ENCODE measurements at regions not wholly inside any gene's neighbourhood (a gene's known extent, or its start where the extent isn't known, plus 50 kb on each side); places are given as distances from the start of the nearest gene placed in this dataset.

DNA sequence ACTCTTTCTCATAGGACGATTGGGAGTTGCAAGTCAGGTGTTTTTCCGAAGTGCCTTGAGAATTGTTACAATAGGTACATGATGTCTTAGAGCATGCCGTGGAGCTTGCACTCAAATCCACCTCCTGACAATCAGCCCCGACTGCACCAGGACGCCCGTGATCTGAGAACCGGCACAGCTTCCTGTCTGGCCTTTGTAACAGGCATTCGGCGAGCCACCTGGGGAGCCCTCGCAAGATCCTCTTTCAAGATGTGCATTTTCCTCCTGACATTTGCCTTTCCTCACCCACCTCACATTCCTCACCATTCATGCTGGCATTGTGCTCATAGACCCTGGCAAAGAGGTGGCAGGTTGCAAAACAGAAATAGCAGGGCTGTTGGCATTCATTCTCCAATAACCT, 427.3 kb downstream of the GALR1 start:
- DNase-seq (ENCODE audit: extremely low read depth, low read depth): no peak
- TF ChIP-seq, protein P1, sequence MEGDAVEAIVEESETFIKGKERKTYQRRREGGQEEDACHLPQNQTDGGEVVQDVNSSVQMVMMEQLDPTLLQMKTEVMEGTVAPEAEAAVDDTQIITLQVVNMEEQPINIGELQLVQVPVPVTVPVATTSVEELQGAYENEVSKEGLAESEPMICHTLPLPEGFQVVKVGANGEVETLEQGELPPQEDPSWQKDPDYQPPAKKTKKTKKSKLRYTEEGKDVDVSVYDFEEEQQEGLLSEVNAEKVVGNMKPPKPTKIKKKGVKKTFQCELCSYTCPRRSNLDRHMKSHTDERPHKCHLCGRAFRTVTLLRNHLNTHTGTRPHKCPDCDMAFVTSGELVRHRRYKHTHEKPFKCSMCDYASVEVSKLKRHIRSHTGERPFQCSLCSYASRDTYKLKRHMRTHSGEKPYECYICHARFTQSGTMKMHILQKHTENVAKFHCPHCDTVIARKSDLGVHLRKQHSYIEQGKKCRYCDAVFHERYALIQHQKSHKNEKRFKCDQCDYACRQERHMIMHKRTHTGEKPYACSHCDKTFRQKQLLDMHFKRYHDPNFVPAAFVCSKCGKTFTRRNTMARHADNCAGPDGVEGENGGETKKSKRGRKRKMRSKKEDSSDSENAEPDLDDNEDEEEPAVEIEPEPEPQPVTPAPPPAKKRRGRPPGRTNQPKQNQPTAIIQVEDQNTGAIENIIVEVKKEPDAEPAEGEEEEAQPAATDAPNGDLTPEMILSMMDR (IDR thresholded peaks at IDR 0.05; ENCODE audit: low read depth, low read length): no peak

DNA sequence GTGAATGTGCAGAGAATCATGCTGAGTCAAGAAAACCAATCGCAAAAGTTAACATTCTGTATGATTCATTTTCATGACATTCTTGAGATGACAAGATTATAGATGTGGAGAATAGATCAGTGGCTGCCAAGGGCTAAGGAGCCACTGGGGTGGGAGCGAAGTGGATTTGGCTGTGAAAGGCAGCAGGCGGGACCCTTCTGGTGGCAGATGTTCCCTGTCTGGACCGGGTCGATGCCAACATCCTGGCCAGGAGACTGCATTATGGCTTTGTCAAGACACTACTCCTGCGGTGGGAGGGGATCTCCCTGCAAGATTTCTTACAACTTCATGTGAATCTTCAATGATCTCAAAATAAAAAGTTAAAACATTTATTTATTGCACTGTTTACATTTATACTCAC, 427.9 kb downstream of the GALR1 start:
- DNase-seq (ENCODE audit: extremely low read depth, low read depth): no peak

DNA sequence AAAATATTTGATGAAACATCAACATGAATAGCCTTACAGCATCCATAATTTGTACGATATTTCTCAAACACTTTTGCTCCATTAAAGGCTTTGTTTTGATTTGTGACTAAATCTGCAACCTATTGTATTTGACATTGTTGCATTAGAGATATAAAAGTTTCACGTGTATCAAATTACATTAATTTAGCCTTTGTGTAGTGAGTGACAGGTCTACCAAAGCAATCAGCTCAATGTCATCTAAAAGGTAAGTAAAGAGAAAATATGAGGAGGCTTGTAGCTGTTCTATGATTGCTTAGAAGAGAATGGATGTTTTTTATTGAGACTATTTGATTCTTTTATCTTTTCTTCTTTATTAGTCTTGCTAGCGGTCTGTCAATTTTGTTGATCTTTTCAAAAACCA, 430.2 kb downstream of the GALR1 start:
- TF ChIP-seq, protein P1 (IDR thresholded peaks at IDR 0.05; ENCODE audit: low read depth, low read length): no peak
- DNase-seq (ENCODE audit: extremely low read depth, low read depth): no peak

More for the DNA sequence above, 427.9 kb downstream of the GALR1 start:
- TF ChIP-seq, protein P1 (IDR thresholded peaks at IDR 0.05; ENCODE audit: low read depth, low read length): no peak

DNA sequence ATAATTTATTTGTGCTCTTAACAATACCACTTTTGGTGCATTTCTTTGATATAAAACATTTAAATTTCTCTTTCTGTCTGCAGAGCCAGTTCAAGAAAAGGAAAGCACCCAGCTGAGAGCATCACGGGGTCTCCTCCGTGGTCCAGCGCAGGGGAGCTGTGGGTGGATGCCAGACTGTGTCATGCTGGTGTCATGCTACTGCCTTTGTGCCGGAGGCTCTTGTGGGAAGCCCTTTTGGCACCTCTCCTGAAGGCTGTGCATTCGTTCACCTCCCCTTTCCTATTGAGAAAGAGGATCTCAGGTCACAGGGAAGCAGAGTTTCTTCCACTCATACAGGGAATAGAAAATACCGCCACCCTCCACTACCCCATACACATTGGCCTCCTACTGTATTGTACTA, 450.4 kb downstream of the GALR1 start:
- TF ChIP-seq, protein P1 (IDR thresholded peaks at IDR 0.05; ENCODE audit: low read depth, low read length): no peak
- no peak for DNase-seq (ENCODE audit: extremely low read depth, low read depth)

DNA sequence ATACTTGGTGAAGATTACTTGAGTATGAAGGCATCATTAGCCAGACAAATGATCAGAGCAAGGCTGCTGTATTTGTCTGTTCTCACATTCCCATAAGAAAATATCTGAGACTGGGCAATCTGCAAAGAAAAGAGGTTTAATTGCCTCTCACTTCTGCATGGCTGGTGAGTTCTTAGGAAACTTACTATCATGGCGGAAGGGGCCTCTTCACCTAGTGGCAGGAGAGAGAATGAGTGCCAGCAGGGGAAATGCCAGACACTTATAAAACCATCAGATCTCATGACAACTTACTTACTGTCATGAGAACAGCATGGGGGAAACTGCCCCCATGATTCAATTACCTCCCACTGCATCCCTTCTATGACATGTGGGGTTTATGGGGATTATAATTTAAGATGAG, 452.3 kb downstream of the GALR1 start:
- TF ChIP-seq, protein P1 (IDR thresholded peaks at IDR 0.05; ENCODE audit: low read depth, low read length): no peak
- no peak for DNase-seq (ENCODE audit: extremely low read depth, low read depth)

DNA sequence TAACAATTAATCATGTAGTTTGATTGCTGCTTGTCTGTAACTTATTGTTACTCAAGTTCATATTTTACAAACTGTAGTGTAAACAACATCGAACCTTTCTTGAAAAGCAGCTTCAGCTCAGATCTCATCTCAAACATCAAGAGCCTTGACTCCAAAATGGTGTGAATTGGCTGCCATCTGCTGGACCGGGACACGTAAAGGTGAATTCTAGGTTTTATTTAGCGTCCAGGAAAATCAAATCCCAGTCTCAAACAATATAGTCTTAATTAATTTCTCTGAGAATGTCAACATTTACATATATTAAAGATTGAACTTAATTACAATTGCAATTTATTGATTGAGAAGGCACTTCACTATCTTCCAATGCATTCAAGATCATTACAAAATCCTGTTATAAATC, 453.0 kb downstream of the GALR1 start:
- DNase-seq (ENCODE audit: extremely low read depth, low read depth): no peak
- TF ChIP-seq, protein P1 (IDR thresholded peaks at IDR 0.05; ENCODE audit: low read depth, low read length): no peak

DNA sequence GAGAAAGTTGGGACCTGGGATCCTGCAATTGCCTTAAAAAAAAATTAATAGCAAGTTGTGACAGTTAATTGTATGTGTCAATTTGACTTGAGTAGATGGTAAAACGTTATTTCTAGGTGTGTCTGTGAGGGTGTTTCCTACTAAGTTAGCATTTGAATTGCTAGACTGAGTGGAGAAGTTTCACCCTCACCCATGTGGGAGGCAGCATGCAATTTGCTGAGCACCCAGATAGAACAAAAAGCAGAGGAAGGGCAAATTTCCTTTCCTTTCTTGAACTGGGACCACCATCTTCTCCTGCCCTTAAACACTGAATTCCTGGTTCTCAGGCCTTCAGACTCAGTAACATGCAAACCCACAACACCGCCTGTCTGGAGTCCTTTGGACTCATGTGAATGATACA, 455.7 kb downstream of the GALR1 start:
- DNase-seq (ENCODE audit: extremely low read depth, low read depth): no peak
- TF ChIP-seq, protein P1 (IDR thresholded peaks at IDR 0.05; ENCODE audit: low read depth, low read length): no peak

Measured in AG09319 (cell line).